Activated naive CD4-positive, alpha-beta T cell treated with anti-CD3 and anti-CD28 coated beads for 36 hours (primary cell): ENCODE measurements at regions not wholly inside any gene's neighbourhood (a gene's known extent, or its start where the extent isn't known, plus 50 kb on each side); places are given as distances from the start of the nearest gene placed in this dataset.

Source experiments
- CTCF ChIA-PET: fragments of 350-600 bp; sonication (Branson Sonifier 250); formaldehyde crosslinking; loops from one replicate; lab custom pipeline; 2021; ENCODE audit warnings: antibody characterized with exemption; lab: Charles Lee
- DNase-seq: peaks from one replicate; pipeline ENCODE4 v3.0.0-alpha.2; 2020
- H3K27ac Mint-ChIP-seq: one replicate; pipeline ENCODE4 v1.8.0; 2021; ENCODE audit warnings: mild to moderate bottlenecking, mixed read lengths
- H3K27me3 Mint-ChIP-seq: one replicate; pipeline ENCODE4 v1.8.0; 2021; ENCODE audit warnings: low read depth, mixed read lengths
- H3K36me3 Mint-ChIP-seq: one replicate; pipeline ENCODE4 v1.8.0; 2021; ENCODE audit warnings: low read depth, mixed read lengths
- H3K4me1 Mint-ChIP-seq: one replicate; pipeline ENCODE4 v1.8.0; 2021; ENCODE audit warnings: low read depth, mixed read lengths
- H3K4me3 Mint-ChIP-seq: one replicate; pipeline ENCODE4 v1.8.0; 2021; ENCODE audit warnings: mild to moderate bottlenecking, moderate library complexity, mixed read lengths
- H3K9me3 Mint-ChIP-seq: one replicate; pipeline ENCODE4 v1.8.0; 2021; ENCODE audit warnings: mixed read lengths
- intact Hi-C: fragments of 100-400 bp; cut with micrococcal nuclease; formaldehyde crosslinking; loops from one replicate; pipeline ENCODE4 v1.15.1; 2023

DNA sequence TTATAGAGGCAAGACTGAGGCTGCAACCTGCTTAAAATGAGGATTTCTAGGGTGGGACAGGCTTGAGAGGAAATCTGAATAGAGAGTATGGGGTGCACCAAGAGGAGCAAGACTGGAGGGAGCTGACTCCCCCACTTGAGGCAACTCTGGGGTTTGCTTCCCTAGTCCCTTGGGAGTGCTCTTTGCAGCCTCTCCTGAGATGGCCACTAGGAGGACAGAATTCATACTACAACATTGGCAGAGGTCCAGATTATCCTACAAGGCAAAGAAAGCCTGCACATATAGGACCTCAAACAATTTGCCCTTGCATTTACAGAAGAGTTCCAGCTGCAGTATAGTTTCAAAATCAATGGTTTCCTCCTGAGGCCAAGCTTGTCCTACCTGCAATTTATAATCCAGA lies 830.9 kb downstream of the TECRL start:
- no peaks in the 10 kb centered on the region for H3K36me3 Mint-ChIP-seq
- no peaks in the 10 kb centered on the region for H3K4me1 Mint-ChIP-seq
- no peak overlapping the region for H3K4me3 Mint-ChIP-seq
- H3K27me3 Mint-ChIP-seq: no peaks in the 10 kb centered on the region
- intact Hi-C loops: no loop called here
- no peak for DNase-seq
- peaks cover 4% of the 10 kb centered on the region for H3K9me3 Mint-ChIP-seq
- CTCF ChIA-PET: interaction anchor here (0.6 kb wide), 1 partner anchor 39 kb away, joined by 3 read pairs; no protein-coding TSS in a partner anchor
- no peak overlapping the region for H3K27ac Mint-ChIP-seq

DNA sequence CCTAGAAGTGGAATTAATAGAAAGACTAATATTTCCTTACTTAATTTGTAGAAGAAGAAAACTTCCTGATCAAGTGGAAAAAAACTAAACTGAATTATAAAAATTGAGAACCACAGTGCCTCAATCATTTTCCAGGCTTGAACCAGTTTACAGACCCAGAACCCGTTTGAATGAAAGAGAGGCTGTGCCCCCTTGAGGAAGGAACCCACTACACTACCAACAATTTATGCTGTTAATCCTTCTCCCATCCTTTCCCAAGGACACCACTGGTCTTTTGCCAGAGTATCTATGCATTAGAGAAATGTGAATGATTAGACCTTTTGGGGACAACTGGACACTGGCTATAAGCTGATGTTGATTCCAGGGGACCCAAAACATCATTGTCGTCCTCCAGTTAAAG lies 842.6 kb downstream of the TECRL start:
- CTCF ChIA-PET: no interaction called here
- H3K4me1 Mint-ChIP-seq: no peaks in the 10 kb centered on the region
- no peak overlapping the region for H3K4me3 Mint-ChIP-seq
- intact Hi-C loops: no loop called here
- DNase-seq: no peak
- H3K27me3 Mint-ChIP-seq: no peaks in the 10 kb centered on the region
- no peak overlapping the region for H3K27ac Mint-ChIP-seq
- H3K36me3 Mint-ChIP-seq: no peaks in the 10 kb centered on the region
- peaks cover 4% of the 10 kb centered on the region for H3K9me3 Mint-ChIP-seq

DNA sequence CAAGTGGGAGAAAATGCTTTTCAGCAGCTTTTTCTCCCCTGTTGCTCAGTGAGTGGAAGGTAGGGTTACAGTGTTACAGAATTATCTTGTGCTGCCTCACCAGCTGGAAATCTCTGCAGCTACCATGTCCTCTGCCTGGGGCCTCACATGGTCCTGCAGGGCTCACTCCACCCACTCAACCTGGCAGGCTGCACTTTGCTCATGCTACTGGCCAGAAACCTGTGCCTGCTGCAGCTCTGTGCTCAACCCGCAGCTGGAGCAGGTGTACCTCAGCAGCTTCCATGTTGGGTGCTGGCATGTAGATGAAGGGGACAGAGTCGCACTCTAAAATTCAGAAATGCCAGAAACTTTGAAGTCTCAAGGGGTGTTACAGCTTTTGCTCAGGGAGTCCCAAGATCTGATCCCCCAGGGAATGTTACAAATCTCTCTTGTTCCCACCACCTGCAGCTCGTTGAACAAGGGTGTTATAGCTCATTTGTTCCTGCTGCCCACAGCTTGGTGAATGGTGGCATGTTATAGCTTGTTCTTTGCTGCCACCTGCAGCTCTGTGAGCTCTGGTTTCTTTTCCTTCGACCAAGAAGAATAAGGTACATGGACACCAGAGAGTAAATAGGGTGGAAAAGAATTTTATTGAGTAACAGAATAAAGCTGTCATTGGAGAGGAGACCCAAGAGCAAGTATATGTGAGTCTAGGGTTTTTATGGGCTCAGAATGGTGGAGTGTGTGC lies 845.8 kb downstream of the TECRL start:
- Mint-ChIP-seq H3K36me3 (no peaks in the 10 kb centered on the region), H3K27me3 (no peaks in the 10 kb centered on the region), H3K4me1 (no peaks in the 10 kb centered on the region), H3K9me3 (peaks cover 5% of the 10 kb centered on the region), H3K27ac (no peak overlapping the region), H3K4me3 (no peak overlapping the region)
- intact Hi-C loops: no loop called here
- DNase-seq: no peak
- CTCF ChIA-PET: no interaction called here

DNA sequence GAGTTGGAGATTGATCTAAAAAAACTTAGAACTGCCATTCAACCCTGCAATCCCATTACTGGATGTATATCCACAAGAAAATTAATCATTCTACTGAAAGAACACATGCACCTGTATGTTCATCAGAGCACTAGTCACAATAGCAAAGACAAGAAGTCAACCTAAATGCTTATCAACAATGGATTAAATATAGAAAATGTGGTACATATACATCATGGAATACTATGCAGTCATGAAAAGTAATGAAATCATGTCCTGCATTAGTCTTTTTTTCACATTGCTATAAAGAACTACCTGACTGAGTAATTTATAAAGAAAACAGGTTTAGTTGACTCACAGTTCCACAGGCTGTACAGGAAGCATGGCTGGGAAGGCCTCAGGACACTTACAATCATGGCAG lies 850.5 kb downstream of the TECRL start:
- intact Hi-C loops: no loop called here
- H3K27me3 Mint-ChIP-seq: no peaks in the 10 kb centered on the region
- CTCF ChIA-PET: no interaction called here
- no peaks in the 10 kb centered on the region for H3K4me1 Mint-ChIP-seq
- H3K9me3 Mint-ChIP-seq: peaks cover 12% of the 10 kb centered on the region
- no peak for DNase-seq
- no peak overlapping the region for H3K27ac Mint-ChIP-seq
- H3K4me3 Mint-ChIP-seq: no peak overlapping the region
- no peaks in the 10 kb centered on the region for H3K36me3 Mint-ChIP-seq

- Mint-ChIP-seq H3K27me3 (no peaks in the 10 kb centered on the region), H3K4me3 (no peak overlapping the region), H3K36me3 (no peaks in the 10 kb centered on the region), H3K4me1 (no peaks in the 10 kb centered on the region), H3K9me3 (peaks cover 13% of the 10 kb centered on the region), H3K27ac (no peak overlapping the region)
- no peak for DNase-seq
- intact Hi-C loops: no loop called here
- CTCF ChIA-PET: interaction anchor here (0.6 kb wide), 1 partner anchor 1704 kb away, joined by 3 read pairs; no protein-coding TSS in a partner anchor
Measured at GRCh38 chr4:63556332-63556731, 852.9 kb downstream of the TECRL start.

- no peak for DNase-seq
- Mint-ChIP-seq H3K4me3 (no peak overlapping the region), H3K27ac (no peak overlapping the region), H3K36me3 (no peaks in the 10 kb centered on the region), H3K27me3 (no peaks in the 10 kb centered on the region), H3K4me1 (no peaks in the 10 kb centered on the region), H3K9me3 (peaks cover 9% of the 10 kb centered on the region)
- CTCF ChIA-PET: no interaction called here
- intact Hi-C loops: no loop called here
Measured at GRCh38 chr4:63553123-63553522, 856.1 kb downstream of the TECRL start.

DNA sequence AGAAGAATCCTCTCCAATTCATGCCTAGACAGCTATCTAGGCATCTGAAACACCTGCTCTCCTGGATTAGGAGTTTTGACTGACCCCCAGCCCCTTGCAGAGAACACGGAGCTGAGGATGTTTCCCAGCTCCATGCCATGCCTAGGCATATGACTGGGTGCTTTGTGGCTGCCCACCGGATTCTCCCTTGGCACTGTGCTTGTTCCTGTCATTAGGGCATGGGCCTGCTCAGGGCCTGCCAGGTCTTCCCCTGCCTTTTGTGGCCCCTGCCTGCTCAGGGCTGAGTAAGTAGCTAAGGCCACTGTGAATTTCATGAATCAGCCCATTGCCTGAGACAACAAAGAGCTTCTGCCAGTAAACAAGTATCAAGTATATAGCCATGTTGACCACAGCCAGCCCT lies 867.4 kb downstream of the TECRL start:
- intact Hi-C loops: no loop called here
- no peaks in the 10 kb centered on the region for H3K4me1 Mint-ChIP-seq
- no peak overlapping the region for H3K27ac Mint-ChIP-seq
- H3K4me3 Mint-ChIP-seq: no peak overlapping the region
- peaks cover 9% of the 10 kb centered on the region for H3K9me3 Mint-ChIP-seq
- CTCF ChIA-PET: no interaction called here
- no peaks in the 10 kb centered on the region for H3K36me3 Mint-ChIP-seq
- DNase-seq: no peak
- H3K27me3 Mint-ChIP-seq: no peaks in the 10 kb centered on the region

GRCh38 chr4:63529581-63530337 lies 879.5 kb downstream of the TECRL start:
- Mint-ChIP-seq H3K9me3 (peaks cover 2% of the 10 kb centered on the region), H3K27me3 (no peaks in the 10 kb centered on the region), H3K36me3 (no peaks in the 10 kb centered on the region), H3K27ac (no peak overlapping the region), H3K4me3 (no peak overlapping the region), H3K4me1 (no peaks in the 10 kb centered on the region)
- CTCF ChIA-PET: no interaction called here
- intact Hi-C loops: no loop called here
- no peak for DNase-seq

DNA sequence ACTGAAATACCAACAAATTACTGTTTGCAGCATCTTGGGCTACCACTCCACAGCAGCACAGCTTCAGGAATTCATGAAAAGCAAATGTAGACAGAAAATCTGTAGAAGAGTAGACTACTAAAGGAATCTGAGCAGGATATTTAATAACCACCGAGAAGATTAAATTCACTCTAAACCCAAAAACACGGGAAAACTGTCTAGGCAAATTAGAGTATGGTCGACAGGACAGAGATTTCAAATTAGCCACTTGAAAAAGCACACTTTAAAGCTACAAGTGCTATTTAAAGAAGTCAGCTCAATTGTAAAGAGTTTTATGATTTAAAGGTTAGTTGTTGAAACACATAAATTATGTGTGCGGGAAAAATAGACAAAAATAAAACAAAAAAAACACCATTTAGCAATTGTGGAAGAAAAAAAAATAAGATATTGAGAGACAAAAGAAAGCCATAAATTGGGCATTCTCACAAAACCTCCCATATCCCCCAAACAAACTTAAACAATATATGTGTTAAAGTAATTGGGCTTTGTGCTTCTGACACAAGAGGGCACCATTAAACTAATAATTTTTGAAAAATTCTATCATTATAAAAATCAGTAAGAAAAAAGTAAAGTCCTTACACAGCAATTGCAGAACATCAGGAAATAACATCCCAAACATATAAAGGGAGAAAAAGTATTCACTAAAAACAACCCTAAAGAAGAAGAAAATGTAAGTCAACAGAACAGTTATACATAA lies 880.8 kb downstream of the TECRL start:
- Mint-ChIP-seq H3K4me3 (no peak overlapping the region), H3K9me3 (peaks cover 2% of the 10 kb centered on the region), H3K27me3 (no peaks in the 10 kb centered on the region), H3K27ac (no peak overlapping the region), H3K4me1 (no peaks in the 10 kb centered on the region), H3K36me3 (no peaks in the 10 kb centered on the region)
- CTCF ChIA-PET: no interaction called here
- DNase-seq: no peak
- intact Hi-C loops: no loop called here

DNA sequence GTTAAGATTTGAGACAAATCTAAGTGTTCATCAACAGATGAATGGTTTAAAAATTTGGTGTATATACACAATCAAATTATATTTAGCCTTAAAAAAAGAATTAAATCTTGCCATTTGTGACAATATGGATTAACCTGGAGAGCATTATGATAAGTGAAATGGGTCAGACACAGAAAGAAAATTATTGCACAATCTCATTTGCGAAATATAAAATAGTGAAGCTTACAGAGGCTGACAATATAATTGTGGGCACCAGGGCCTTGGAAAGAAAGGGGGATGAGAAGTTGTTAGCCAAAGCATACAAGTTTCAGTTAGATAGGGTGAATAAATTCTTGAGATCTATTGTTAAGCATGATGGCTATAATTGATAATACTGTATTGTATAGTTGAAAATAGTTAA lies 883.0 kb downstream of the TECRL start:
- Mint-ChIP-seq H3K27ac (no peak overlapping the region), H3K27me3 (no peaks in the 10 kb centered on the region), H3K36me3 (no peaks in the 10 kb centered on the region), H3K4me1 (no peaks in the 10 kb centered on the region), H3K9me3 (peaks cover 7% of the 10 kb centered on the region), H3K4me3 (no peak overlapping the region)
- CTCF ChIA-PET: no interaction called here
- DNase-seq: no peak
- intact Hi-C loops: no loop called here

- Mint-ChIP-seq H3K4me1 (no peaks in the 10 kb centered on the region), H3K9me3 (peaks cover 12% of the 10 kb centered on the region), H3K36me3 (no peaks in the 10 kb centered on the region), H3K27me3 (no peaks in the 10 kb centered on the region), H3K4me3 (no peak overlapping the region), H3K27ac (no peak overlapping the region)
- DNase-seq: no peak
- intact Hi-C loops: no loop called here
- CTCF ChIA-PET: no interaction called here
Measured at GRCh38 chr4:63524764-63525163, 884.5 kb downstream of the TECRL start.

- H3K27me3 Mint-ChIP-seq: no peaks in the 10 kb centered on the region
- H3K9me3 Mint-ChIP-seq: peaks cover 7% of the 10 kb centered on the region
- H3K4me3 Mint-ChIP-seq: no peak overlapping the region
- intact Hi-C loops: no loop called here
- no peaks in the 10 kb centered on the region for H3K36me3 Mint-ChIP-seq
- H3K4me1 Mint-ChIP-seq: no peaks in the 10 kb centered on the region
- no peak for DNase-seq
- CTCF ChIA-PET: no interaction called here
- H3K27ac Mint-ChIP-seq: no peak overlapping the region
Measured at GRCh38 chr4:63505714-63506460, 903.4 kb downstream of the TECRL start.
